RPMI7951 (cell line): ENCODE measurements at regions not wholly inside any gene's neighbourhood (a gene's known extent, or its start where the extent isn't known, plus 50 kb on each side); places are given as distances from the start of the nearest gene placed in this dataset.

Experiments used
- DNase-seq: peaks from one replicate; pipeline ENCODE4 v3.0.0-alpha.2; 2012; ENCODE audit warnings: low read depth

DNA sequence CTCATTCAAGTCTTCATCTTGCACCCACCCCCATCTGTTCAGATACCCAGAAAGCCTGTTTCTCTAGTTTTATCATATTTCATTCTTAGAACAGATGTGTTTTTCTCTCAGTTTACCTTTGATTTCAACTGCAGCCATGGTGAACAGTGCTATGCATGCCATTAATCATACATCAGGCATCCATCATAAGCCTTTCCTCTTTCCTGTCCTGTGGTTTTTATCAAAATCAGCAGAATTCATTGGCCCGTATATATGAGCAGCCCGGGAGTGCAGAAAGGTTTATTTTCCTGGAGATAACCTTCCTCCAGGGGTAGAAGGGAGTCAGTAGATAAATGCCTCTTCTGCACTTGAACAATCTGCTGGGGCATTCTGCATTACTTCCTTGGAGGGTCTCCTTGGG lies 65.7 kb downstream of the IL21 start:
- DNase-seq: no peak

DNA sequence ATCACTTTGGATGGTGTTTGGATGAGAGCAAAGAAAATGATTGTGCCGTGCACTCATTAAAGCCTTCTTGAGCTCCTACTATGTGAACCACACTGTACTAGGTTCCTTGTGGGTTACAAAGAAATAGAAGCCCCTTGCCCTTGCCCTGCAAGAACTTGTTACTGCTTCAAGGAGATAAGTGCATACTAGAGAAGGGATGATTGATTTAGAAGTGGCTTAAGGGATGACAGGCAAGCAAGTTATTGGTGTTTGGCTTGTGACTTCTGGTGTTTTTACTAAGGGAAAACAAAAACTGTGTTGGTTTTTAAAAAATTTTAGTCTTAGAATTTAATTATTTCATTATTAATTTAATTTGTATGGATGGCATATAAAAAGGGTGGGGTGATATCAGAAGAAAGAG lies 67.4 kb downstream of the IL21 start:
- no peak for DNase-seq

DNA sequence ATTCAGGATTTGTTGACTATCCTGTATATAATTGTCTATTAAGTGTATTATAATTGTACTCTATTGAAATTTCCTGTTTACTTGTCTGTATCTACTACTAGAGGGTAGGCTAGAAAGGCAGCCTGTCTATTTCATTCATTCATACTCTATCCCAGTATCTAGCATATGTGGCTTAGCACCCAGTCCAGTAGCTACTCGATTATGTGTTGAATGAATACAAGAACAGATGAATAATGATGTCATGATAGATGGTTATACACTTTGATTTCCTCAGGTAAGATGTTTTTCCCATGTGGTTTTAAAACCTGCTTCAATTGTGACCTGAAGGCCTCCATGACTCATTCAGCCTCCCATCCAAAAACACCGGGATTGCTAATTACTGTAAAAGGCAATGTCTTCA lies 68.0 kb downstream of the IL21 start:
- no peak for DNase-seq

DNA sequence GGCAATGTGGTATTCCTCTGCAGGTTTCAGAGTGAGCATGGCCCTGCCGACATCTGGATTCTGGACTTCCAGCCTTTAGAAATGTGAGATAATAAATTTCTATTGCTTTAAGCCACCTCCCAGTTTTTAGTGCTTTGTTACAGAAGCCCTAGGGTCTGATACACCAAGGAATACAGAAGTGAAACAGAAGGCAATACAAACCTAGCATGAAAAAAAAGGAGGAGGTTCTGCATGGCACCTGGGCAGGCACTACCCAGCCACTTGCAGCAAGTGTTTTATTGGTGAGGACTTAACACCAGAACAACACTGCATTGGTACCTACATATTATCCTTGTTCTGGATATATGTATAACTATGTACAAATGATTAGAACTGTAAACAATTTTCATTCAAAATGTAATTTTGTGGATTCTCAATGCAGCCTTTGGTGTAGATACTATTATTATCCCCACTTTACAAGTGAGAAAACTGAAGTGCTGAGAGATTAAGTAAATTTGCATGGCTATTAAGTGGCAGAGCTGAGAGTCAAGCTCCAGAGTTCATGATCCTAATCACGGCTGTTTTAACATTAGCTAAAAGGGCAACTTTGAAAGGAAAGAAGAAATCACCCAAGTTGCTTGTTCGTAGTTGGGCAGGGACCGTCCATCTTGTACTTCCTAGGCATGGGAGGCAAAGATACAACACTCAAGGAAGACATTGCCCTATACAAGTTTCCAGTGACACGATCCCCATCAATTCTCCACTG lies 71.8 kb downstream of the IL21 start:
- no peak for DNase-seq

- peak; percentile 25 for DNase-seq
These were observed 72.4 kb downstream of the IL21 start for GRCh38 chr4:122548452-122548851.

DNA sequence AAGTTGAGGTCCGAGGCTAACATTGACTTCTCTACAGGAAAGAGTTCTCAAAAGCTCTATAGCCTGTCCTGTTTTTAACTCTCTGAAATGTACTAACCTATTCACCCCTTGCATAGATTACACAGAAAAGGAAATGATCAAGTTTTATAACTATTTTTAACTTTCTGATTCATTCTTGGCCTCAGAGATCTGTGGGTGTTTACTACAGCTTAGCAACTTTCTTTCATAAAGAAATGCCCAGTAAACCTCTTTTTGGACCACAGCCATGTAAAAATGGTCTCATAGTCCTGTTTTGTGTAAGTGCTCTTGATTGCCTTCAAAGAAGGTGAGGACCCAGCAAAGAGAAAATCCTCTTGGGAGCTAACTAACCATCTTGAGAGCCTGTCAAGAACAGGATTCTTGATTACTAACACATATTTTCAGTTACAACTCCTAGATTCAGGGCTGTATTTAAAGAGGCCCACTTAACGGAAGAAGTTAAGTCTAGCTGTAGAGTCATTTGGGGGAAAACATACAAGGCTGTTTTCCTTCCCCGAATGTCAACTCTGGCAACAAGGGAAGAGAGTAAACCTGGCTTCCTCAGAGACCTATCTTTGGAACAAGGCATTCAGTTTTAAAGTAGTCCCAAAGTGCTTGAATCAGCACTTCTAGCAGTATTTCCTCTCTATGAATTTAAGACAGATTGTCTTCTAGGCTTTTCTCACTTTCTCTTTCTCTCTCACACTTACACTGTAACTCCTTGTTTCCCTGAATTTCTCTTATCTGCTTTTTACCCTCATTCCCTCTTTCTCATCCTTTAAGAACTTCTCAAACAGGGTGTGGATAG lies 78.2 kb downstream of the IL21 start:
- DNase-seq: no peak

DNA sequence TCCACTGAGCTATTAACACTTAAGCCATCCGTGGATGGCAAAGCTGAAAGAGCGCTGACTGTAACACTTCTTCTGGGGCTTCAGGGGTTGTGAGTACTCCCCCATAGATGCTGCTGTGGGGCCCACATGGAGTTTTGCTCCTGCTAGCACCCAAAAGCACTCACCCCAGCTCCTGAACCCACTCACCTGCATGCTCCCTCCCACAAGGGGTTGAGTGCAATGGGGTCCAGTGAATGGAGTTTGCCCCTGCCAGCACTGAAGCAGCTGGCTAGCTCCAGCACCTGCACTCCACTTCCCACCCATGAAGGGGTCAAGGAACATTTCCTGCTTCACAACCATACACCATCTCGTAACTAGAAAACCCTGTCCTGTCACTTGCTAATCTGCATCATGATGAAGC lies 78.9 kb downstream of the IL21 start:
- DNase-seq: no peak

DNA sequence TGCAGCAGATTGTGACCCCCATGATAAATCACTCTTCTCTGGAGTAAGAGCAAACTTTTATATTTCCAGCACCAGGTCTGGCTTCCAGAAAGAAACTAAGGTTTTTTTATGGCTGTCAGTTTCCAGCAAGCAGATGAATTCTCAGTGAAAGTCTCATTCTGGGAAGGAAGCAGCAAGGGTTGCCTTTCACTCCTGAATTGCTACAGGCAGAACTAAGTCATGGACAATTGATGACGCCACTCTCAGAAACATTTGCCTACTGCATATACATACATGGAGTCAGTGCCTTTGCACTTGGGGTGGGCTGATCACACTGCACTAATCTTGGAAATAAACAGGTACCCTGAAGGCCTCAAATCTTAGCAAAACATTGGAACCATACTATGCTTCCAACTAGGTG lies 80.0 kb downstream of the IL21 start:
- DNase-seq: no peak

- no peak for DNase-seq
These were observed 80.9 kb downstream of the IL21 start for GRCh38 chr4:122539861-122540465.

- no peak for DNase-seq
These were observed 81.0 kb upstream of the IL2 start for GRCh38 chr4:122537388-122538135.

GRCh38 chr4:122536001-122536400 lies 79.5 kb upstream of the IL2 start:
- DNase-seq: no peak

DNA sequence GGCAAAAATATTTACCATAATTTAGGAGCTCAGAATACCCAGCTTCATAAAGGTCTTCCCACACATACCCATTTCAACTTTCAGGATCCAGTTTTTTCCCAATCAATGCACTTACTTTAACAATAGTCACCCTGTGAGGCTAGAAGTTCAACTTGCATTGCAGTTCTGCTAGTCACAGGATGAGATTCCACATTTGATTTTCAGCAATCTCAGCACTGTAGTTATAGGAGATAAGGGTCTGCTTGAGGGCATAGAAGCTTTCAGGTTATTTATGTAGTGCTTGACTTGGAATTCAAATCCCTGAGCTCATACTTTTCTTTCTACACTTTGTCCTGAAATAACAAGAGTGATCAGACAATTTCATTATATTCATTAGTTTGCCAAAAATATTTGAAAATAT lies 78.3 kb upstream of the IL2 start:
- no peak for DNase-seq

GRCh38 chr4:122533841-122534240 lies 77.3 kb upstream of the IL2 start:
- DNase-seq: no peak

DNA sequence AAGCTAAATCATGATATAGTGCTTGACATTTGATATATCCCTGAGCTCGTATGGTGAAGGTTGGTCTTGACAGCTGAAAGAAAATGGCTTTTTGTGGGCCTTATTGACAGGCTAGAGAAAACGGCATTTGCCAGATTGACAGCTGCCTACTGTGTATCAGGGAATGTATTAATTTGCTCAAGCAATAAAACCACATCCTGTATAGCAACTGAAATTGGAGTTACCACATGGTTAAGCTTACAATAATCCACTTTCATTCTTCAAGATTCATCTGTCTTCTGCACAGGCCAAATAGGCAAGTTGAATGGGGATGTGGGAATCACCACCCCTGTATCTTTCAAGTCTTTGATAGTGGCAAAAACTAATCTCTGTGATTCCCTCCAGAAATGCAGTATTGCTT lies 76.2 kb upstream of the IL2 start:
- no peak for DNase-seq

GRCh38 chr4:122531514-122531913 lies 75.0 kb upstream of the IL2 start:
- DNase-seq: no peak

GRCh38 chr4:122531038-122531437 lies 74.5 kb upstream of the IL2 start:
- DNase-seq: no peak

- DNase-seq: no peak
These were observed 72.4 kb upstream of the IL2 start for GRCh38 chr4:122528879-122529278.

GRCh38 chr4:122525865-122526264 lies 69.3 kb upstream of the IL2 start:
- no peak for DNase-seq

DNA sequence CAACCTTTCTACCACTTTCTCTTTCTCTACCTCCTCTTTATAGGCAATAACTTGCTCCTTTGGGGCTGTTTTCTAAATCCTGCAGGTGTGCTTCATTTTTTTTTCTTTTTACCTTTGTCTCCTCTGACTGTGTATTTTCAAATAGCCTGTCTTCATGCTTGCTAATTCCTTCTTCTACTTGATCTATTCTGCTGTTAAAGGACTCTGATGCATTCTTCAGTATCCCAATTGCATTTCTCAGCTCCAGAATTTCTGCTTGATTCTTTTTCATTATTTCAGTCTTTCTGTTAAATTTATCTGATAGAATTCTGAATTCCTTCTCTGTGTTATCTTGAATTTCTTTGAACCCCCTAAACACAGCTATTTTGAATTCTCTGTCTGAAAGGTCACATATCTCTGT lies 67.7 kb upstream of the IL2 start:
- DNase-seq: no peak

DNA sequence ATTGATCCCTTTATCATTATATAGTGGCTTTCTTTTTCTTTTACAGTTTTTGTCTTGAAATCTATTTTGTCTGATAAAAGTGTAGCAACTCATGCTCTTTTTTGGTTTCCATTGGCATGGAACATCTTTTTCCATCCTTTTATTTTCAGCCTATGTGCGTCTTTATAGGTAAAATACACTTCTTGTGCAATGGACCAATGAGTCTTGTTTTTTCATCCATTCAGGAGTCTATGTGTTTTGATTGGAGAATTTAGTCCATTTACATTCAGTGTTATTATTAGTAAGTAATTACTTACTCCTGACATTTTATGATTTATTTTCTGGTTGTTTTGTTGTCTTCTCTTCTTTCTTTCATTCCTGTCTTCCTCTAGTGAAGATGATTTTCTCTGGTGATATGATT lies 66.4 kb upstream of the IL2 start:
- DNase-seq: no peak

DNA sequence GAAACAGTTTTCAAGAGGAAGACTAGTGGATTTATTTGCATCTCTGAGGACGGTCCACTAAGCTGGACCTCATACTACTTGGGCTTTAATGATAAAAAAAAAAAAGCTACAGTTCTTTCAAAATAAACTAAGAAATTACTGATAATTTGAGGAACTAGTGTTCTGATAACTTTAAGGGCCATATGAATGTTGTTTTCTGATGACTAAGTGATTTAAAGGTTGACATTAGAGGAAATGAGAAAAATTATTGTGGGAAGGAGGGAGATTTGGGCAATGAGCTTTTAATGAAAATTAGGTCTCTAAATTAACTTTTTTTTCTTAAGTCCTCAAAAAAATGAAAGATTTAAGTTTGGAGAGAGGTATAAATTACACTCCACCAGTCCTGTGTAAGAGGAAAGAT lies 60.8 kb upstream of the IL2 start:
- DNase-seq: no peak

DNA sequence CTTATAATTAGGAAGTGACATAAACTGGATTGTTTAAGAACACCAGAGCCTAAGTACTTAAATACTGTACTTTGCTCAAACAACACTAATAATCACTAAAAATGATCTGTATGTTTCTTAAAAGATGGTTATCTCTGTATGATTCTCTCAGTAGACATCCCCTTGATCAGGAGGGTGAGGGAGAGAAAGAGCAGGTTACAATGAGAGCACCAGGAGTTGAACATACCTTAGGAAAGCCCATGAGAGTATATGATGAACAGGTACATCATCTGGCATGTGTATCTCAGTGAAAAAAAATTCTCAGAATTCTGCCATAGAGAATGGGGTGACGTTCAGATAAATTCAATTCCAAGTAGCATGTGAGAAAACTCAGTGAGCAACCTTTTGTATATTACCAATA lies 59.9 kb upstream of the IL2 start:
- DNase-seq: no peak
